Right ventricle myocardium superior (tissue), 1 donor: ENCODE measurements at regions not wholly inside any gene's neighbourhood (a gene's known extent, or its start where the extent isn't known, plus 50 kb on each side); places are given as distances from the start of the nearest gene placed in this dataset.

Experiments
- ATAC-seq: fragments of 200-7000 bp; cut with Tn5 transposase; one replicate; pipeline ENCODE4 v1.9.1; 2020; ENCODE audit warnings: mild to moderate bottlenecking; ENCODE audit not compliant: poor library complexity
- DNase-seq: peaks from one replicate; pipeline ENCODE4 v3.0.0-alpha.2; 2020
- intact Hi-C: fragments of 100-400 bp; cut with DNase I; formaldehyde crosslinking; loops from one replicate; pipeline ENCODE4 v1.11.2; 2022
- donor health status: DM: no; HTN: yes; CAD: no; lungs with severe emphysema.

DNA sequence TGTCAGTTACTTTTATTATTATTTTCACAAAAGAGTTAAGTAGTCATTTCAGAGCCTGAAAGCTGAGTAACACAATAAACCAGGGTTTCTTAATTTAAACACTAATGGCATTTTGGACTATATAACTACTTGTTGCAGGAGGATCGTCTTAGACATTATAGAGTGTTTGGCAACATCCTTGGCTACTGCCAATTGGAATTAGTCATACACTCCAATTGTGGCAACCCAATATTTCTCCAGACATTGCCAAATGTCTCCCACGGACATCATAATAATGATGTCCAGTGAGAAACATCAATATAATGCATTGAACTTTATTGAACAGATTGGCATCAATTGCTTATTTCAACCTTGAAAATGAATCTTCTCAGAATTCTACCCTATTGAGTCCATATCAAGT lies 441.9 kb upstream of the ADGRL4 start:
- intact Hi-C loops, result no loop called here
- DNase-seq (no peak), ATAC-seq (no peak)

DNA sequence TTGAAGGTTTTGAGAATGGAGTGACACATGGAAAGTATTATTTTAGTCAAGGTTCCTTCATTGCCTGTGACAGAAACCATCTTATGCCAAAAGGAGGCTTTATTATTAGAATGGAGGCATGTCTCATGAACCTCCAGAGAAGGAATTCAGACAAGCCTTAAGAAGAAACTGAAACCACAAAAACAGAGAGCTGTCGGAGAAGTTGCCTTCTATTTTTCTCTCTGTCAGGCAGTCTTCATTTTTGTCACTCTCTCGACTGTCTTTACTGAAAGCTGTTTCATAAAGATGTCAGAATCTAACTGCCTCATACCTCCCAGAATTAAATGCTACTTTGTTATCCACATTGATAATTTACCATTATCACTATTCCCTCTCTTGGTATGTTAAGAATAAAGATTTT lies 434.7 kb upstream of the ADGRL4 start:
- ATAC-seq, result no peak
- no peak for DNase-seq
- intact Hi-C loops, result no loop called here

DNA sequence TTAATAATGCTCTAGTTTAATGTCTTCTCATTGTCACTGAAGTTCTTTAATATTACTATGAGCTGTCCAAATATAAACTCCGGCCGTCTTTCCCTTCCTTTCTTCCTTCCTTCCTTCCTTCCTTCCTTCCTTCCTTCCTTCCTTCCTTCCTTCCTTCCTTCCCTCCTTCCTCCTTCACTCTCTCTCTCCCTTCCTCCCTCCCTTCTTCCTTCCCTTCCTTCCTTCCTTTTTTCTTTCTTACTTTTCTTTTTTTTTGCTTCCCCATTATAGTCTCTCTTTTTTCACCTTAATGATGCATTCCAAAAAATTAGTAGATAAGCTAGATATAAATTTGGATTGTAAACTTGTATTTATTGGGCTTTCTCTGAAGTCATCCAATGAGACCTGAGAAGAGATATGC lies 431.0 kb upstream of the ADGRL4 start:
- intact Hi-C loops, result no loop called here
- ATAC-seq, result no peak
- DNase-seq, result no peak

DNA sequence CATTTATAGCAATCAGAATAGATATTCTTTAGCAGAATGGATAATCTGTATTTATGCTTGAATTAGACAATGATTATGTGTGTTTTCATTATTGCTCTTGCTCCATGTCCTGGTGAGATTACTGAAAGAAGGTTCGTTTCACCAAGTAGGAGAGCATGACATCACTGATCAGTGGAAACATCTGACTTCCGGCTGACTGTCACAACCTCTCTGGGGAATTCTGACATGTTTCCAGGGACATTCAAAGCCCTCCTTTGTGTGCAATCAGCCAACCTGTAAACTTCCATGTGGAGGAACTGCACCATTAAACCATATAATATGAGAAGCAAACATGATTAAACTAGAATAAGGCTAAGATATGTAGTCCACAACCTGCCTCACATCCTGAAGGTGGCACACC lies 424.8 kb upstream of the ADGRL4 start:
- intact Hi-C loops, result no loop called here
- no peak for DNase-seq
- no peak for ATAC-seq

DNA sequence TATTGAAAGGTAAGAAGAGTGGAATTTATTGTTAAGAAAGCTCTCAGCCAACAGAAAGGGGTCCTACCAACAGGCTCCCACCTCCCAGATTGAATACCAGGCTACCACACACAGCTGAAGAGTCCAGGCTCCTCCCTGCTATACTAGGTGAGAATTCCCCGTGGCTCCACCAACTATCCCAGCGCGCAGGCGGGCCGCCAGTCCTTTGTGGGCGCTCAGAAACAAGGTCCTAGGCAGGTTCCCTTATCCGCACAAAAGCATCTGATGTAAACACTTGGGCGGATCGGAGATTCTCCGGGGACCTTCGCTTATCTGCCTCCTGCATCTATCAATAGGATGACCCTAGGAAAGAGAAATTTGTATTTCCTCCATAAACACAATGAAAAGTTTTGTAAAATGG lies 423.9 kb upstream of the ADGRL4 start:
- DNase-seq (no peak), ATAC-seq (no peak)
- intact Hi-C loops, result no loop called here

DNA sequence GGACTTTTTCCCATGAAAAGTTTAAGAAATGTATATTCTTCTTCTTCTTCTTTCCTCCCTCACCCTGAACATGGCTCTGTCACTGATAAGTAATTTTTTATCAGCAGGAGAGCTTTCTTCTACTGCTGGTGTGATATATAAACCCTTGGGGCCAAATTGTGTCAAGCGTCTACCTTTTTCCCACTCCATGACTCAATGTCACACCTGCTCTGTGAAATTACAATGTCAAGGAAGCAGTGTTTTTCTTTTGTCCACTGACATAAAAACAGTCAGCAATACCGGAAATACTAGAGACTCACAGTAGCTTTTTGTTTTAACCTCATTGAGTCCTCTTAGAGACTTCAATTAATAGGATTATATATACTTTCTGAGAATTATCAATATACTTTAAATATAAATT lies 416.2 kb upstream of the ADGRL4 start:
- ATAC-seq (no peak), DNase-seq (no peak)
- intact Hi-C loops, result no loop called here

DNA sequence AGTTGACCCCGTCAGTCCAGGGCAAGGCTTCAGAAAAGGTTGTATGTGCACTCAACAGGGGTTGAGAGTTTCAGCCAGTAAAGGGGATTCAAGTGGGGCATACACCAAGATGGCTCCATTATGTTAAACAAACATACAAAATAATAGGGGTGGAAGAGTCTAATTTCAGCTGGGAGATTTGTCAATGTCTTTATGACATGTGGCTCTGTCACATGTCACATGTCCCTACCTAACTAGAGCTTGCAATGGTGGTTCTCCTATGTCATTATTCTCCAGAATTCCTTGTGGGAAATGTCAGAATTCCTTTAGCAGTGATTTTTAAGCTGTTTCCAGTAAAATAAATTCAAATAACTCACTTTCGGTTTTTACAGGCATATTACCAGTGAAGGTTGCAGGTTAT lies 392.0 kb upstream of the ADGRL4 start:
- DNase-seq, result no peak
- intact Hi-C loops, result no loop called here
- ATAC-seq, result no peak

GRCh38 chr1:79396901-79397300 lies 390.4 kb upstream of the ADGRL4 start:
- ATAC-seq (no peak), DNase-seq (no peak)
- intact Hi-C loops, result no loop called here

GRCh38 chr1:79388694-79389361 lies 382.3 kb upstream of the ADGRL4 start:
- intact Hi-C loops, result no loop called here
- ATAC-seq (no peak), DNase-seq (no peak)

GRCh38 chr1:79386730-79387129 lies 380.2 kb upstream of the ADGRL4 start:
- no peak for ATAC-seq

GRCh38 chr1:79380078-79380477 lies 373.5 kb upstream of the ADGRL4 start:
- ATAC-seq, result no peak
- intact Hi-C loops, result no loop called here

More at GRCh38 chr1:79386730-79387129, 380.2 kb upstream of the ADGRL4 start:
- intact Hi-C loops, result no loop called here
- no peak for DNase-seq

GRCh38 chr1:79376106-79376505 lies 369.6 kb upstream of the ADGRL4 start:
- no peak for ATAC-seq
- intact Hi-C loops, result no loop called here
- DNase-seq, result no peak

More at GRCh38 chr1:79380078-79380477, 373.5 kb upstream of the ADGRL4 start:
- no peak for DNase-seq

DNA sequence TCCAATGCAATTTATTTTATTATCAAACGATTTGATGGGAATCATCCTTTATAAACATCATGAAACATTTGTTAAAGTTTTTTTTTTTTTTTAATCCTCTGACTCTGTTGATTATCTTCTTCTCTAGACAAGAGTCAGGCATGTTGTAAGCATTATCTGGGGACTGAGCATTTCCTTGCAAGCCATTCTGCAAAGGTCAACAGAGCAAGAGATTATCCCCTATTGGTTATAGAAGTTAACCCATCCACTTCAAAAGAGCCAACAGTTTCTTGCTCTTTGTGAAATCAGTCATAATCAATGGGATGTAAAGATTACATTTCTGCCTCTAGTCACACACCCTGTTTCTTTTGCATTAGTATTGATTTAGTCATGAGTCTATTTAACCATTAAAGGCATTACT lies 368.8 kb upstream of the ADGRL4 start:
- ATAC-seq, result no peak
- intact Hi-C loops, result no loop called here
- DNase-seq, result no peak

GRCh38 chr1:79374397-79374796 lies 367.9 kb upstream of the ADGRL4 start:
- intact Hi-C loops, result no loop called here
- DNase-seq (no peak), ATAC-seq (peak; percentile 38)

DNA sequence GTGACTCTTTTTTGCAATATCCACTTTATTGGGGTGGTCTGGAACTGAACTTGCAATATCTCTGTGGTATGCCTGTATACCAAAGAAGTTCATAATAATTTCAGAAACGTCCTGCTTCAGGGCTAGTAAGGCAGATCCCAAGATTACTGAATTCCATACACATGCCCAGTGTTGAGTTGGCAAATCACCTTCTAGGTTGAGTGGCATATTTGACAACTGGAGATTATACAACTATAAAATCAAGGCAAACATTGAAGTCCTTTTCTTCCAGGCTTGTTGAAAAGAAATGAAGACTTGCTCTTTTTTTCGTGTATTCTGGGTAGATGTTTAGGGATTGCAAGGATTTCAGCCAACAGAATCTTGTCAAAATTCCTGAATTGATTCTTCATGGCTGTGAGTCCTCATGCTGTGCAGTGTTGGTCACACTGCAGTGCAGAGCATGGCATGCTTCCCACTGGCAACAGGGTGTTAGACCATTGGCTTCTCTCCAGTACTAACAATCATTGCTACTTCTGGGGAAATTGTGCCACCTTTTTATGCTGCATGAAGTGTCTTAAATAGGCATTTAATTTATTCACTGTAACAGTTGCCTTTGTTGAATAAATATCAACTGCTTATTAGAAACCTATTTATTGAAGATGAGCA lies 367.1 kb upstream of the ADGRL4 start:
- DNase-seq, result peak; percentile 44
- ATAC-seq, result peak; percentile 66
- intact Hi-C loops, result no loop called here

DNA sequence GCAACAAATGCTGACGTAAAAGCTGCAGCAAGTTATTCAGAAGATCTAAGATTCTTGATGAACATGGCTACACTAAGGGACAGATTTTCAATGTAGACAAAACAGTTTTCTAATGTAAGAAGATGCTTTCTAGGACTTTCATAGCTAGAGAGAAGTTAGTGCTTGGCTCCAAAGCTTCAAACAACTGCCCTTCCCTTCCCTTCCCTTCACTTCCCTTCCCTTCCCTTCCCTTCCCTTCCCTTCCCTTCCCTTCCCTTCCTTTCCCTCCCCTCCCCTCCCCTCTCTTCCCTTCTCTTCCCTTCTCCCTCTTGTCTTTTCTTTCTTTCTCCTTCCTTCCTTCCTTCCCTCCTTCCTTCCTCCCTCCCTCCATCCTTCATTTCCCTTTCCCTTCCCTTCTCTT lies 365.3 kb upstream of the ADGRL4 start:
- no peak for DNase-seq
- ATAC-seq, result no peak
- intact Hi-C loops, result no loop called here

- intact Hi-C loops, result no loop called here
- ATAC-seq (no peak), DNase-seq (no peak)
Measured at GRCh38 chr1:79369091-79369490, 362.6 kb upstream of the ADGRL4 start.

- intact Hi-C loops, result no loop called here
- no peak for ATAC-seq
- no peak for DNase-seq
Measured at GRCh38 chr1:79364896-79365295, 358.4 kb upstream of the ADGRL4 start.

DNA sequence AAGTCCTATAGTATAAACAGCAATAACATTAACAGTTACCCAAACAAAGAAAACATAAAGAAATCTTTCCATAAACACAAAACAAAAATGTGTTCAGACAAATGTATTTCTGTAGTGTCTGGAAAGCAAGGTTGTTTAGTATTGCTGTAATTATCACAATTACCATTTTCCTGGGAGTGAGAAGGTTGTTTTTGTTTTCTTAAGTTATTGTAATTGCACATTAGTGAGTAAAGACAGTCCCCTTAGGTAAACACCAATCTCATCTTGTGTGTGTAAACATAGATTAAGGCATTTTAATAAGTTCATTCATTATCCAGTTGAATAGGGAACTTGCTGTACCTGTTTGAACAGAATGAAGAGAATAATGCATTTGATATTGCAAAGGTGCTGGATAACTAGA lies 356.9 kb upstream of the ADGRL4 start:
- intact Hi-C loops, result no loop called here
- DNase-seq (no peak), ATAC-seq (no peak)

GRCh38 chr1:79362470-79362869 lies 355.9 kb upstream of the ADGRL4 start:
- no peak for ATAC-seq

DNA sequence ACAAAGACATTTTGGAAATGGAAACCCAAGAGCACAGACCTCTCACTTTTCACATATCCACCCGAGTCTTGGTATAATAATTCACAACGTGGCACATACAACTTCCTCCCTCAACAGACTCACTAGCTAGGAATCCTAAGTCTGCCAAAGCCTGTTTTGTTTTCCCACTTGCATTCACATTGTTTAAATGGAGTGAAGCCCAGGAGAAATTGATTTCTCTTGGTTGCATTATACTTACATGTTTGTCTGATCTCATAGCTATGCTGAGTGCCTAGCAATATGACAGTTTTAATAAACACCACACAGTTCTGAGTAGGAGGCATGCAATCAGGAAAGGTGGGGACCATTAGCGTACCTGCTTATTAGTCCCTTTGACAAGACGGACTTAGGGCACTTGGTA lies 348.6 kb upstream of the ADGRL4 start:
- ATAC-seq (no peak), DNase-seq (no peak)
- intact Hi-C loops, result loop anchor here (10.0 kb wide), 1 partner anchor 520 kb away; no protein-coding TSS in a partner anchor

More at GRCh38 chr1:79362470-79362869, 355.9 kb upstream of the ADGRL4 start:
- no peak for DNase-seq
- intact Hi-C loops, result no loop called here
